IMR-90 (cell line): ENCODE measurements at regions not wholly inside any gene's neighbourhood (a gene's known extent, or its start where the extent isn't known, plus 50 kb on each side); places are given as distances from the start of the nearest gene placed in this dataset.
A peak's percentile ranks its signal among the peaks of the same experiment; 100 is the strongest.

Source experiments
- ATAC-seq: fragments of 200-7000 bp; cut with Tn5 transposase; 2 replicates; pipeline ENCODE4 v1.9.1; 2020; ENCODE audit warnings: low read depth, mild to moderate bottlenecking, moderate library complexity
- BruUV-seq: library from RNA; stranded (reverse); fragments of 400-500 nt; replicated peaks from 2 replicates; lab custom pipeline; 2021; lab: Mats Ljungman, UMichigan
- CTCF ChIA-PET: fragments of 300-600 bp; formaldehyde crosslinking; extraction: SDS; loops from one replicate; lab custom pipeline; 2021; ENCODE audit warnings: antibody characterized with exemption; lab: Yijun Ruan, JAX
- POLR2A ChIA-PET: fragments of 300-600 bp; sonication (Branson Sonifier 250); formaldehyde crosslinking; loops from one replicate; lab custom pipeline; 2022; ENCODE audit warnings: antibody characterized with exemption; ENCODE audit not compliant: unreplicated experiment; lab: Charles Lee
- DNase-seq: peaks from one replicate; pipeline ENCODE4 v3.0.0; 2013
- H2AFZ ChIP-seq: replicated peaks from 2 replicates; pipeline ENCODE3; 2013; ENCODE audit warnings: low read length, mild to moderate bottlenecking; ENCODE audit not compliant: poor library complexity
- H2AK5ac ChIP-seq: 2 replicates; pipeline ENCODE4 v1.6.1; 2013; ENCODE audit warnings: low read depth, low read length, inconsistent platforms
- H2AK9ac ChIP-seq: replicated peaks from 2 replicates; pipeline ENCODE3; 2013; ENCODE audit warnings: mild to moderate bottlenecking, low read depth, low read length, moderate library complexity; ENCODE audit not compliant: poor library complexity
- H2BK120ac ChIP-seq: 2 replicates; pipeline ENCODE4 v1.6.1; 2013; ENCODE audit warnings: low read depth, low read length, inconsistent platforms
- H2BK15ac ChIP-seq: 3 replicates; pipeline ENCODE4 v1.6.1; 2013; ENCODE audit warnings: low read depth, low read length, inconsistent platforms
- H2BK20ac ChIP-seq: 2 replicates; pipeline ENCODE4 v1.6.1; 2013; ENCODE audit warnings: low read depth, mild to moderate bottlenecking, inconsistent platforms, low read length, moderate library complexity
- H2BK5ac ChIP-seq: 2 replicates; pipeline ENCODE4 v1.6.1; 2013; ENCODE audit warnings: mild to moderate bottlenecking, low read depth, low read length, inconsistent platforms; ENCODE audit not compliant: poor library complexity, severe bottlenecking
- H3K14ac ChIP-seq: replicated peaks from 2 replicates; pipeline ENCODE4 v1.6.1; 2013; ENCODE audit warnings: low read depth, low read length, inconsistent platforms
- H3K18ac ChIP-seq: 2 replicates; pipeline ENCODE4 v1.6.1; 2013; ENCODE audit warnings: low read depth, low read length, control low read depth
- H3K23ac ChIP-seq: 2 replicates; pipeline ENCODE4 v1.6.1; 2013; ENCODE audit warnings: low read depth, low read length, inconsistent platforms
- H3K27ac ChIP-seq: 2 replicates; pipeline ENCODE4 v1.5.1; 2013; ENCODE audit warnings: mild to moderate bottlenecking, control low read depth, low read length; ENCODE audit not compliant: insufficient read depth
- H3K27me3 ChIP-seq: 2 replicates; pipeline ENCODE4 v1.6.1; 2013; ENCODE audit warnings: low read length; ENCODE audit not compliant: control insufficient read depth, insufficient read depth
- H3K36me3 ChIP-seq: 2 replicates; pipeline ENCODE4 v1.6.1; 2013; ENCODE audit warnings: low read length, mixed read lengths; ENCODE audit not compliant: control insufficient read depth, insufficient read depth
- H3K4ac ChIP-seq: 2 replicates; pipeline ENCODE4 v1.6.1; 2013; ENCODE audit warnings: low read depth, low read length, inconsistent platforms
- H3K4me1 ChIP-seq: 2 replicates; pipeline ENCODE4 v1.6.1; 2013; ENCODE audit warnings: low read length, mixed read lengths; ENCODE audit not compliant: control insufficient read depth, insufficient read depth
- H3K4me2 ChIP-seq: 2 replicates; pipeline ENCODE4 v1.6.1; 2013; ENCODE audit warnings: low read depth, mild to moderate bottlenecking, control low read depth, low read length, moderate library complexity
- H3K4me3 ChIP-seq: 2 replicates; pipeline ENCODE4 v1.5.1; 2013; ENCODE audit warnings: low read depth, mild to moderate bottlenecking, control low read depth, low read length, moderate library complexity; ENCODE audit not compliant: insufficient read depth
- H3K56ac ChIP-seq: 2 replicates; pipeline ENCODE4 v1.6.1; 2013; ENCODE audit warnings: low read length, inconsistent platforms; ENCODE audit not compliant: insufficient read depth; ENCODE audit errors: extremely low read depth
- H3K79me1 ChIP-seq, 2 experiments: 2 replicates each; pipeline ENCODE4 v1.6.1; 2013; ENCODE audit warnings: low read length in 2 of 2, inconsistent platforms in 1 of 2, low read depth in 1 of 2
- H3K9ac ChIP-seq: 2 replicates; pipeline ENCODE4 v1.6.1; 2013; ENCODE audit warnings: low read depth, low read length, control low read depth
- H3K9me1 ChIP-seq: 2 replicates; pipeline ENCODE4 v1.6.1; 2013; ENCODE audit warnings: low read length, inconsistent platforms; ENCODE audit not compliant: insufficient read depth
- H3K9me3 ChIP-seq: 2 replicates; pipeline ENCODE4 v1.6.1; 2013; ENCODE audit warnings: low read length; ENCODE audit not compliant: control insufficient read depth, insufficient read depth
- H4K20me1 ChIP-seq: 2 replicates; pipeline ENCODE4 v1.6.1; 2013; ENCODE audit warnings: low read length, inconsistent platforms; ENCODE audit not compliant: insufficient read depth
- H4K5ac ChIP-seq: 2 replicates; pipeline ENCODE4 v1.6.1; 2013; ENCODE audit warnings: mild to moderate bottlenecking, low read depth, low read length, control low read depth
- H4K8ac ChIP-seq, 2 experiments: 2 replicates each; pipeline ENCODE4 v1.6.1; 2013; ENCODE audit warnings: low read depth in 2 of 2, low read length in 2 of 2, control low read depth in 1 of 2, inconsistent platforms in 1 of 2
- H4K91ac ChIP-seq: 2 replicates; pipeline ENCODE4 v1.6.1; 2013; ENCODE audit warnings: low read depth, low read length, inconsistent platforms; ENCODE audit not compliant: insufficient read depth
- BHLHE40 ChIP-seq: fragments of 150-350 bp; IDR thresholded peaks from 2 replicates; pipeline ENCODE4 v1.6.1; 2016; ENCODE audit warnings: mild to moderate bottlenecking, low read depth, low read length
- CEBPB ChIP-seq: IDR thresholded peaks from 2 replicates; pipeline ENCODE4 v1.6.1; 2012; ENCODE audit warnings: low read depth, low read length, improper control_type of control experiment
- FOS ChIP-seq: fragments of 150-350 bp; IDR thresholded peaks from 2 replicates; pipeline ENCODE4 v1.6.1; 2016; ENCODE audit warnings: low read depth, low read length
- MAZ ChIP-seq: IDR thresholded peaks from 2 replicates; pipeline ENCODE4 v1.6.1; 2012; ENCODE audit warnings: low read depth, mild to moderate bottlenecking, low read length, improper control_type of control experiment, moderate library complexity, borderline replicate concordance
- POLR2A ChIP-seq: IDR thresholded peaks from 2 replicates; pipeline ENCODE4 v1.6.1; 2012; ENCODE audit warnings: mild to moderate bottlenecking, low read depth, low read length
- SMC3 ChIP-seq: fragments of 150-350 bp; IDR thresholded peaks from 2 replicates; pipeline ENCODE4 v1.6.1; 2016; ENCODE audit warnings: low read depth, mild to moderate bottlenecking, antibody characterized with exemption, low read length, moderate library complexity
- USF2 ChIP-seq: fragments of 150-350 bp; IDR thresholded peaks from 2 replicates; pipeline ENCODE4 v1.6.1; 2017; ENCODE audit warnings: mild to moderate bottlenecking, antibody characterized with exemption, low read length, low read depth
- WGBS, 2 experiments: methylation state at CpG; one replicate each; pipeline versions ENCODE4 v1.1.5 to v1.1.7; 2013; ENCODE audit warnings: missing lambda C conversion rate in 2 of 2; ENCODE audit not compliant: insufficient read length in 1 of 2; ENCODE audit errors: extremely low coverage in 2 of 2; 5-methylcytosine and 5-hydroxymethylcytosine counted together
- dilution Hi-C: fragments of 300-500 bp; cut with HindIII; formaldehyde crosslinking; loops from one replicate; pipeline ENCODE4 v1.14.3; 2018; ENCODE audit warnings: low sequenced_read_pairs; ENCODE audit not compliant: unreplicated experiment
- in situ Hi-C: fragments of 300-500 bp; cut with MboI; formaldehyde crosslinking; loops from 3 replicates; pipeline ENCODE4 v1.14.3; 2019; ENCODE audit warnings: low sequenced_read_pairs, inconsistent platforms, mixed read lengths
- intact Hi-C: fragments of 100-400 bp; cut with micrococcal nuclease; formaldehyde crosslinking; loops from 2 replicates; pipeline ENCODE4 v1.10.0; 2022
- TF ChIP-seq, protein P1 (sequence below): fragments of 150-350 bp; IDR thresholded peaks from 2 replicates; pipeline ENCODE4 v1.6.1; 2016; ENCODE audit warnings: low read depth, mild to moderate bottlenecking, low read length, moderate library complexity, borderline replicate concordance
- TF ChIP-seq, protein P2 (sequence below): conservative IDR thresholded peaks from 2 replicates; pipeline ENCODE4 v1.5.1; 2012; ENCODE audit warnings: mild to moderate bottlenecking, low read depth, low read length, improper control_type of control experiment

- Histone ChIP-seq H3K9me3 (no peaks in the 10 kb centered on the region), H3K56ac (peak overlapping the region; percentile 36; the same call in 1 of the 2 replicates), H3K27ac (peak overlapping the region; percentile 0; the same call in 1 of the 2 replicates), H3K18ac (peak overlapping the region; percentile 73), H2BK20ac (peak overlapping the region; percentile 9), H2BK15ac (peak overlapping the region; percentile 16; the same call in 1 of the 3 replicates), H3K36me3 (no peaks in the 10 kb centered on the region), H3K4me1 (no peaks in the 10 kb centered on the region; the same call in 1 of the 2 replicates), H3K4me3 (peak overlapping the region; percentile 30; the same call in 1 of the 2 replicates), H2AK5ac (no peak overlapping the region), H3K79me1 (no peaks in the 10 kb centered on the region), H4K20me1 (no peaks in the 10 kb centered on the region), H2BK5ac (peak overlapping the region; percentile 15), H3K23ac (peak overlapping the region; percentile 11; the same call in 1 of the 2 replicates), H2AFZ (peak overlapping the region; percentile 11), H4K8ac (peak overlapping the region; percentile 4 to 50; a peak in 3 of 4 replicates), H3K9me1 (no peaks in the 10 kb centered on the region), H3K14ac (peak overlapping the region; percentile 13; the same call in 1 of the 2 replicates), H4K5ac (peak overlapping the region; percentile 4), H3K9ac (peak overlapping the region; percentile 37), H3K4ac (no peak overlapping the region), H3K4me2 (peak overlapping the region; percentile 71), H2BK120ac (peak overlapping the region; percentile 15), H4K91ac (peak overlapping the region; percentile 8; the same call in 1 of the 2 replicates), H2AK9ac (no peak overlapping the region), H3K27me3 (no peaks in the 10 kb centered on the region)
- ChIA-PET POLR2A (no interaction called here), CTCF (no interaction called here)
- ATAC-seq, result peak; percentile 71
- no TSS peak for BruUV-seq
- DNase-seq, result peak; percentile 30
- dilution Hi-C loops, result no loop called here
- in situ Hi-C loops, result no loop called here
- intact Hi-C loops, result no loop called here
- WGBS, 2 experiments, result no CpG with 5 or more reads among the region's 5 CpGs
- no peak for TF ChIP-seq CEBPB
- TF ChIP-seq POLR2A, result no peak
- TF ChIP-seq, protein P1, sequence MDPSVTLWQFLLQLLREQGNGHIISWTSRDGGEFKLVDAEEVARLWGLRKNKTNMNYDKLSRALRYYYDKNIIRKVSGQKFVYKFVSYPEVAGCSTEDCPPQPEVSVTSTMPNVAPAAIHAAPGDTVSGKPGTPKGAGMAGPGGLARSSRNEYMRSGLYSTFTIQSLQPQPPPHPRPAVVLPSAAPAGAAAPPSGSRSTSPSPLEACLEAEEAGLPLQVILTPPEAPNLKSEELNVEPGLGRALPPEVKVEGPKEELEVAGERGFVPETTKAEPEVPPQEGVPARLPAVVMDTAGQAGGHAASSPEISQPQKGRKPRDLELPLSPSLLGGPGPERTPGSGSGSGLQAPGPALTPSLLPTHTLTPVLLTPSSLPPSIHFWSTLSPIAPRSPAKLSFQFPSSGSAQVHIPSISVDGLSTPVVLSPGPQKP, result no peak
- TF ChIP-seq SMC3, result no peak
- no peak for TF ChIP-seq MAZ
- TF ChIP-seq USF2, result no peak
- TF ChIP-seq, protein P2, sequence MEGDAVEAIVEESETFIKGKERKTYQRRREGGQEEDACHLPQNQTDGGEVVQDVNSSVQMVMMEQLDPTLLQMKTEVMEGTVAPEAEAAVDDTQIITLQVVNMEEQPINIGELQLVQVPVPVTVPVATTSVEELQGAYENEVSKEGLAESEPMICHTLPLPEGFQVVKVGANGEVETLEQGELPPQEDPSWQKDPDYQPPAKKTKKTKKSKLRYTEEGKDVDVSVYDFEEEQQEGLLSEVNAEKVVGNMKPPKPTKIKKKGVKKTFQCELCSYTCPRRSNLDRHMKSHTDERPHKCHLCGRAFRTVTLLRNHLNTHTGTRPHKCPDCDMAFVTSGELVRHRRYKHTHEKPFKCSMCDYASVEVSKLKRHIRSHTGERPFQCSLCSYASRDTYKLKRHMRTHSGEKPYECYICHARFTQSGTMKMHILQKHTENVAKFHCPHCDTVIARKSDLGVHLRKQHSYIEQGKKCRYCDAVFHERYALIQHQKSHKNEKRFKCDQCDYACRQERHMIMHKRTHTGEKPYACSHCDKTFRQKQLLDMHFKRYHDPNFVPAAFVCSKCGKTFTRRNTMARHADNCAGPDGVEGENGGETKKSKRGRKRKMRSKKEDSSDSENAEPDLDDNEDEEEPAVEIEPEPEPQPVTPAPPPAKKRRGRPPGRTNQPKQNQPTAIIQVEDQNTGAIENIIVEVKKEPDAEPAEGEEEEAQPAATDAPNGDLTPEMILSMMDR, result no peak
- no peak for TF ChIP-seq FOS
- no peak for TF ChIP-seq BHLHE40
These were observed 582.6 kb downstream of the NR2F1-AS1 start for GRCh38 chr5:92998456-92998855.
